ENCODE measurements at regions not wholly inside any gene's neighbourhood (a gene's known extent, or its start where the extent isn't known, plus 50 kb on each side); places are given as distances from the start of the nearest gene placed in this dataset.

GRCh38 chr18:67043276-67043675 is 439.4 kb upstream of the CDH19 start:
- no peak overlapping the region for H2BK5ac ChIP-seq (ENCODE audit: low read depth, low read length)
- ChIA-PET CTCF (ENCODE audit: partially characterized antibody) (no interaction called here), POLR2A (ENCODE audit: partially characterized antibody) (interaction anchor here (2.2 kb wide), 1 partner anchor 8 kb away, joined by 7 read pairs; no protein-coding TSS in a partner anchor)
- no peak overlapping the region for H2BK120ac ChIP-seq (replicated peaks; ENCODE audit: low read depth, low read length)
- H3K9me3 ChIP-seq (ENCODE audit: insufficient read depth in 2 of 2, low read depth in 1 of 2, low read length in 1 of 2) = no peaks in the 10 kb centered on the region; a peak in 1 of 4 replicates
- H2AFZ ChIP-seq (ENCODE audit: low read length) = no peak overlapping the region
- H3K23me2 ChIP-seq (ENCODE audit: low read depth, low read length) = no peaks in the 10 kb centered on the region; the same call in 1 of the 2 replicates
- H3K4me1 ChIP-seq (replicated peaks in 1 of 4; ENCODE audit: control insufficient read depth in 3 of 4, insufficient read depth in 4 of 4, low read length in 3 of 4) = no peaks in the 10 kb centered on the region
- DNase-seq (ENCODE audit: low read depth in 1 of 2, low spot score in 2 of 2) (peak in 1 of 2 experiments; percentile 51), FAIRE-seq (no peak)
- H3K4ac ChIP-seq (replicated peaks; ENCODE audit: insufficient read length, low read depth, low read length) = no peak overlapping the region
- no peaks in the 10 kb centered on the region for H3K36me3 ChIP-seq (ENCODE audit: control insufficient read depth in 2 of 4, insufficient read depth in 4 of 4, low read length in 3 of 4)
- H3K14ac ChIP-seq (ENCODE audit: insufficient read length) = no peak overlapping the region
- H3K79me1 ChIP-seq (ENCODE audit: low read depth, low read length) = no peaks in the 10 kb centered on the region
- no peak overlapping the region; the same call in 1 of the 2 replicates for H4K8ac ChIP-seq (ENCODE audit: extremely low read depth, insufficient read depth, low read length)
- no peak overlapping the region for H2AK5ac ChIP-seq (ENCODE audit: low read depth, low read length)
- no peak overlapping the region for H3K27ac ChIP-seq (ENCODE audit: low read depth, low read length)
- H3K79me2 ChIP-seq (ENCODE audit: control insufficient read depth in 1 of 2, insufficient read depth in 2 of 2, low read length in 2 of 2) = no peaks in the 10 kb centered on the region
- H3K56ac ChIP-seq (replicated peaks; ENCODE audit: insufficient read length, low read depth, low read length) = no peak overlapping the region
- H3K27me3 ChIP-seq (replicated peaks in 1 of 4; ENCODE audit: control insufficient read depth in 3 of 4, extremely low read depth in 1 of 4, insufficient read depth in 3 of 4, low read length in 3 of 4) = no peaks in the 10 kb centered on the region
- H2BK12ac ChIP-seq (ENCODE audit: low read depth, low read length) = no peak overlapping the region
- H3K18ac ChIP-seq (ENCODE audit: extremely low read depth, low read length) = no peak overlapping the region
- H2BK15ac ChIP-seq (ENCODE audit: low read length) = no peak overlapping the region
- no peak overlapping the region for H4K91ac ChIP-seq (replicated peaks; ENCODE audit: insufficient read length, low read length)
- H3K4me3 ChIP-seq (ENCODE audit: extremely low read depth in 1 of 4, insufficient read depth in 2 of 4, low read depth in 3 of 4, low read length in 4 of 4) = no peak overlapping the region
- H3K9ac ChIP-seq (replicated peaks in 1 of 4; ENCODE audit: extremely low read depth in 1 of 4, low read depth in 3 of 4, low read length in 3 of 4) = no peak overlapping the region
- no peak overlapping the region for H4K5ac ChIP-seq (ENCODE audit: insufficient read length, low read depth, low read length)
- H2BK20ac ChIP-seq (ENCODE audit: low read length) = no peak overlapping the region
- whole genome bisulfite sequencing, 2 experiments (ENCODE audit: extremely low coverage in 1 of 2, insufficient coverage in 1 of 2, insufficient read length in 1 of 2, insufficient replicate concordance in 2 of 2, low coverage in 1 of 2, low lambda C conversion rate in 2 of 2, missing lambda C conversion rate in 1 of 2) = 97% methylated on average over 11 of the region's 11 CpGs; no CpG with 5 or more reads in 1 of the 2 experiments
- no peaks in the 10 kb centered on the region for H4K20me1 ChIP-seq (replicated peaks in 1 of 2; ENCODE audit: control insufficient read depth in 1 of 2, insufficient read depth in 2 of 2, low read length in 2 of 2)
- no peak overlapping the region for H3K23ac ChIP-seq (ENCODE audit: insufficient read length)
- H3K4me2 ChIP-seq (ENCODE audit: insufficient read depth in 1 of 2, low read depth in 2 of 2, low read length in 2 of 2) = no peak overlapping the region
- TF ChIP-seq, protein P1, sequence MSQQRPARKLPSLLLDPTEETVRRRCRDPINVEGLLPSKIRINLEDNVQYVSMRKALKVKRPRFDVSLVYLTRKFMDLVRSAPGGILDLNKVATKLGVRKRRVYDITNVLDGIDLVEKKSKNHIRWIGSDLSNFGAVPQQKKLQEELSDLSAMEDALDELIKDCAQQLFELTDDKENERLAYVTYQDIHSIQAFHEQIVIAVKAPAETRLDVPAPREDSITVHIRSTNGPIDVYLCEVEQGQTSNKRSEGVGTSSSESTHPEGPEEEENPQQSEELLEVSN (IDR thresholded peaks at IDR 0.05) = no peak
- no peak for TF ChIP-seq TCF12 (IDR thresholded peaks at IDR 0.05; ENCODE audit: low read depth, low read length)
- TF ChIP-seq KDM4A (IDR thresholded peaks at IDR 0.05; ENCODE audit: low read depth, low read length, severe bottlenecking) = no peak
- no peak for TF ChIP-seq PHF8 (conservative IDR thresholded peaks at IDR 0.05; ENCODE audit: low read depth, low read length)
- TF ChIP-seq CREB1 (IDR thresholded peaks at IDR 0.05) = no peak
- no peak for TF ChIP-seq YY1 (IDR thresholded peaks at IDR 0.05; ENCODE audit: low read depth, low read length)
- no peak for TF ChIP-seq SP2 (IDR thresholded peaks at IDR 0.05; ENCODE audit: low read length)
- no peak for TF ChIP-seq JUND (IDR thresholded peaks at IDR 0.05; ENCODE audit: low read length)

Measured in H1 (cell line).